HEK293T (cell line): ENCODE measurements at regions not wholly inside any gene's neighbourhood (a gene's known extent, or its start where the extent isn't known, plus 50 kb on each side); places are given as distances from the start of the nearest gene placed in this dataset.

ENCODE experiments used
- CTCF ChIA-PET: fragments of 350-600 bp; formaldehyde crosslinking; extraction: SDS; loops from one replicate; lab custom pipeline; 2021; ENCODE audit warnings: antibody characterized with exemption, inconsistent platforms; lab: Yijun Ruan, JAX
- POLR2A ChIA-PET: fragments of 350-600 bp; formaldehyde crosslinking; extraction: SDS; loops from one replicate; lab custom pipeline; 2020; ENCODE audit warnings: antibody characterized with exemption, inconsistent platforms; lab: Yijun Ruan, JAX
- DNase-seq: peaks from one replicate; pipeline ENCODE4 v3.0.0; 2012; ENCODE audit warnings: mixed read lengths; ENCODE audit errors: extremely low spot score
- ARNT ChIP-seq: fragments of 450-650 bp; IDR thresholded peaks from 2 replicates; pipeline ENCODE4 v1.6.1; 2017; ENCODE audit warnings: mild to moderate bottlenecking
- BHLHE40 ChIP-seq: fragments of 450-650 bp; IDR thresholded peaks from 2 replicates; pipeline ENCODE4 v1.6.1; 2016; ENCODE audit warnings: mild to moderate bottlenecking, moderate library complexity, borderline replicate concordance
- CTBP1 ChIP-seq: fragments of 450-650 bp; IDR thresholded peaks from 2 replicates; pipeline ENCODE4 v1.6.1; 2016; ENCODE audit warnings: borderline replicate concordance
- ELF4 ChIP-seq: fragments of 450-650 bp; IDR thresholded peaks from 2 replicates; pipeline ENCODE4 v1.6.1; 2017; ENCODE audit warnings: antibody characterized with exemption
- FOXA1 ChIP-seq: fragments of 450-650 bp; IDR thresholded peaks from 2 replicates; pipeline ENCODE4 v1.6.1; 2016; ENCODE audit warnings: mild to moderate bottlenecking
- FOXK2 ChIP-seq: fragments of 450-650 bp; IDR thresholded peaks from 2 replicates; pipeline ENCODE4 v1.6.1; 2016; ENCODE audit warnings: mild to moderate bottlenecking
- FOXM1 ChIP-seq: fragments of 450-650 bp; IDR thresholded peaks from 2 replicates; pipeline ENCODE4 v1.6.1; 2017; ENCODE audit warnings: mild to moderate bottlenecking, borderline replicate concordance
- HDGF ChIP-seq: fragments of 450-650 bp; IDR thresholded peaks from 2 replicates; pipeline ENCODE4 v1.6.1; 2017; ENCODE audit warnings: antibody characterized with exemption, borderline replicate concordance
- L3MBTL2 ChIP-seq: fragments of 450-650 bp; conservative IDR thresholded peaks from 2 replicates; pipeline ENCODE4 v1.6.1; 2016; ENCODE audit warnings: mild to moderate bottlenecking
- LEF1 ChIP-seq: fragments of 450-650 bp; IDR thresholded peaks from 2 replicates; pipeline ENCODE4 v1.6.1; 2017; ENCODE audit warnings: mild to moderate bottlenecking, borderline replicate concordance
- NFRKB ChIP-seq: fragments of 450-650 bp; IDR thresholded peaks from 2 replicates; pipeline ENCODE4 v1.6.1; 2016; ENCODE audit warnings: mild to moderate bottlenecking, moderate library complexity
- PKNOX1 ChIP-seq: fragments of 450-650 bp; IDR thresholded peaks from 2 replicates; pipeline ENCODE4 v1.6.1; 2016
- SP1 ChIP-seq: fragments of 450-650 bp; IDR thresholded peaks from 2 replicates; pipeline ENCODE4 v1.6.1; 2017
- SUZ12 ChIP-seq: fragments of 450-650 bp; IDR thresholded peaks from 2 replicates; pipeline ENCODE4 v1.6.1; 2016; ENCODE audit warnings: mild to moderate bottlenecking
- TARDBP ChIP-seq: fragments of 450-650 bp; IDR thresholded peaks from 2 replicates; pipeline ENCODE4 v1.6.1; 2016
- ZNF384 ChIP-seq: fragments of 450-650 bp; IDR thresholded peaks from 2 replicates; pipeline ENCODE4 v1.6.1; 2016

DNA sequence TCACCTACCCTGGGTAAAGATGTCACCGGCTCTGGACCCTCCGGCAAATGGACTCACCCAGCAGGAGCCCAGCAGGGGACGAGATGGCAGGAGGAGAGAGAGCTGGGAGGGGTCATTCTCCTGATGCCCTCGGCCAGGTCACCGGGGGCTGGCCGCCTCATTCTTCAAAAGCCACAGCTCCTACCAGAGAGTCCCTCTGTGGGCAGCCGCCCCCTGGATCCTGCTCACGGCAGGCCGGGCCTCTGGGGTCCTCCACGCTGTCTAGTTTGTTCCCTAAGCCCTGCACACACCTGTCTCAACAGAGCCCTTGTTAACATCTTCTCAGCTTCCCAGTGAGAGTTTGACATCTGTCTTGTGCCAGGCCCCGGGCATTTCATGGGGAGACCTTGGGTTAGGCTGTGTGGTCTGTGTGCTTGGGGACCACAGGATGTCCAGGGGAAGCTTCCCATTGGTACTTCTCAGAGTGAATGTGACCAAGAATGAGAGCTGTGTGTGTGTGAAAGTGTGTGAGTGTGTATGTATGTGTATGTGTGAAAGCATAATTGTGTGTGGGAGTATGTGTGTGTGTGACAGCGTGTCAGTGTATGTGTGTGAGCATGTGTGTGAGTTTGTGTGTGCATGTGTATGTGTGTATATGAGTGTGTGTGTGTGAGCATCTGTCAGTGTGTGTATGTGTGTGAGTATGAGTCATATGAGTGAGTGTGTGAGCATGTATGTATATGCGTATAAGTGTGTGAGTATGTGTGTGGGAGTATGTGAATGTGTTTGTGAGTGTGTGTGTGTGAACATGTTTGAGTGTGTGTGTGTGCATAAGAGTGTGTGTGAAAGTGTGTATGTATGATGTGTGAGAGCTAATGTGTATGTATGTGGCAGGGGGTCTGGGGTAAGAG lies 65.5 kb upstream of the BCO1 start:
- POLR2A ChIA-PET, result no interaction called here
- CTCF ChIA-PET, result no interaction called here

GRCh38 chr16:81170824-81171223 lies 67.7 kb upstream of the BCO1 start:
- CTCF ChIA-PET, result interaction anchor here (1.1 kb wide), 2 partner anchors 28 to 29 kb away, joined by 3 read pairs; no protein-coding TSS in a partner anchor
- no peak for DNase-seq
- TF ChIP-seq BHLHE40 (no peak), L3MBTL2 (no peak), PKNOX1 (no peak), CTBP1 (no peak), TARDBP (no peak), NFRKB (no peak), ZNF384 (no peak), ELF4 (no peak), HDGF (no peak), FOXM1 (no peak), SP1 (no peak), ARNT (no peak)
- POLR2A ChIA-PET, result no interaction called here

More for the DNA sequence above, 65.5 kb upstream of the BCO1 start:
- no peak for DNase-seq
- no peak for TF ChIP-seq SP1
- no peak for TF ChIP-seq LEF1
- no peak for TF ChIP-seq SUZ12
- no peak for TF ChIP-seq ARNT
- TF ChIP-seq FOXA1, result no peak
- no peak for TF ChIP-seq HDGF
- TF ChIP-seq FOXM1, result no peak
- no peak for TF ChIP-seq L3MBTL2
- TF ChIP-seq ZNF384, result no peak
- no peak for TF ChIP-seq BHLHE40
- TF ChIP-seq TARDBP, result no peak
- TF ChIP-seq PKNOX1, result no peak
- no peak for TF ChIP-seq CTBP1
- TF ChIP-seq FOXK2, result no peak

GRCh38 chr16:81168406-81168805 lies 70.1 kb upstream of the BCO1 start:
- CTCF ChIA-PET, result interaction anchor here (1.0 kb wide), 1 partner anchor 9 kb away, joined by 3 read pairs; no protein-coding TSS in a partner anchor
- TF ChIP-seq FOXK2, result no peak
- TF ChIP-seq FOXA1, result no peak
- TF ChIP-seq SP1, result no peak
- no peak for DNase-seq
- POLR2A ChIA-PET, result no interaction called here

GRCh38 chr16:81167851-81168250 lies 70.6 kb upstream of the BCO1 start:
- no peak for TF ChIP-seq L3MBTL2
- no peak for TF ChIP-seq BHLHE40
- no peak for TF ChIP-seq ZNF384
- no peak for TF ChIP-seq FOXK2
- TF ChIP-seq SP1, result no peak
- TF ChIP-seq FOXA1, result no peak
- no peak for TF ChIP-seq PKNOX1
- no peak for TF ChIP-seq SUZ12
- no peak for TF ChIP-seq LEF1
- no peak for TF ChIP-seq CTBP1
- no peak for TF ChIP-seq HDGF
- TF ChIP-seq ARNT, result no peak
- no peak for TF ChIP-seq NFRKB
- TF ChIP-seq ELF4, result no peak
- TF ChIP-seq FOXM1, result no peak
- no peak for TF ChIP-seq TARDBP
- CTCF ChIA-PET, result interaction anchor here (1.0 kb wide), 1 partner anchor 10 kb away, joined by 3 read pairs; no protein-coding TSS in a partner anchor
- DNase-seq, result no peak
- POLR2A ChIA-PET, result no interaction called here

GRCh38 chr16:81166417-81167300 lies 70.5 kb upstream of the GCSH start:
- CTCF ChIA-PET, result no interaction called here

More at GRCh38 chr16:81166417-81167300, 70.5 kb upstream of the GCSH start:
- POLR2A ChIA-PET, result no interaction called here
- TF ChIP-seq HDGF, result no peak
- no peak for TF ChIP-seq L3MBTL2
- TF ChIP-seq CTBP1, result no peak
- TF ChIP-seq BHLHE40, result no peak
- TF ChIP-seq TARDBP, result no peak
- TF ChIP-seq ELF4, result no peak
- TF ChIP-seq FOXA1, result no peak
- TF ChIP-seq SUZ12, result no peak
- no peak for TF ChIP-seq ARNT
- no peak for TF ChIP-seq LEF1
- no peak for TF ChIP-seq NFRKB
- TF ChIP-seq ZNF384, result no peak
- no peak for TF ChIP-seq PKNOX1
- DNase-seq, result no peak
